ENCODE measurements at regions not wholly inside any gene's neighbourhood (a gene's known extent, or its start where the extent isn't known, plus 50 kb on each side); places are given as distances from the start of the nearest gene placed in this dataset.

- H3K27me3 ChIP-seq (replicated peaks; ENCODE audit: control insufficient read depth, insufficient read depth, low read length), result no peaks in the 10 kb centered on the region
- TF ChIP-seq, protein P1, sequence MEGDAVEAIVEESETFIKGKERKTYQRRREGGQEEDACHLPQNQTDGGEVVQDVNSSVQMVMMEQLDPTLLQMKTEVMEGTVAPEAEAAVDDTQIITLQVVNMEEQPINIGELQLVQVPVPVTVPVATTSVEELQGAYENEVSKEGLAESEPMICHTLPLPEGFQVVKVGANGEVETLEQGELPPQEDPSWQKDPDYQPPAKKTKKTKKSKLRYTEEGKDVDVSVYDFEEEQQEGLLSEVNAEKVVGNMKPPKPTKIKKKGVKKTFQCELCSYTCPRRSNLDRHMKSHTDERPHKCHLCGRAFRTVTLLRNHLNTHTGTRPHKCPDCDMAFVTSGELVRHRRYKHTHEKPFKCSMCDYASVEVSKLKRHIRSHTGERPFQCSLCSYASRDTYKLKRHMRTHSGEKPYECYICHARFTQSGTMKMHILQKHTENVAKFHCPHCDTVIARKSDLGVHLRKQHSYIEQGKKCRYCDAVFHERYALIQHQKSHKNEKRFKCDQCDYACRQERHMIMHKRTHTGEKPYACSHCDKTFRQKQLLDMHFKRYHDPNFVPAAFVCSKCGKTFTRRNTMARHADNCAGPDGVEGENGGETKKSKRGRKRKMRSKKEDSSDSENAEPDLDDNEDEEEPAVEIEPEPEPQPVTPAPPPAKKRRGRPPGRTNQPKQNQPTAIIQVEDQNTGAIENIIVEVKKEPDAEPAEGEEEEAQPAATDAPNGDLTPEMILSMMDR (IDR thresholded peaks at IDR 0.05; ENCODE audit: insufficient read depth, low read length, poor library complexity, severe bottlenecking), result no peak
- H3K4me3 ChIP-seq (replicated peaks; ENCODE audit: low read depth, low read length), result no peak overlapping the region
- no peak for DNase-seq (ENCODE audit: extremely low read depth, insufficient read length)
- no peaks in the 10 kb centered on the region for H3K36me3 ChIP-seq (ENCODE audit: control insufficient read depth, insufficient read depth, low read length)
Measured at GRCh38 chr6:143615785-143616184, 62.0 kb upstream of the PHACTR2 start.

GRCh38 chr6:143614235-143614634 is 63.5 kb upstream of the PHACTR2 start:
- TF ChIP-seq, protein P1 (IDR thresholded peaks at IDR 0.05; ENCODE audit: insufficient read depth, low read length, poor library complexity, severe bottlenecking), result no peak

DNA sequence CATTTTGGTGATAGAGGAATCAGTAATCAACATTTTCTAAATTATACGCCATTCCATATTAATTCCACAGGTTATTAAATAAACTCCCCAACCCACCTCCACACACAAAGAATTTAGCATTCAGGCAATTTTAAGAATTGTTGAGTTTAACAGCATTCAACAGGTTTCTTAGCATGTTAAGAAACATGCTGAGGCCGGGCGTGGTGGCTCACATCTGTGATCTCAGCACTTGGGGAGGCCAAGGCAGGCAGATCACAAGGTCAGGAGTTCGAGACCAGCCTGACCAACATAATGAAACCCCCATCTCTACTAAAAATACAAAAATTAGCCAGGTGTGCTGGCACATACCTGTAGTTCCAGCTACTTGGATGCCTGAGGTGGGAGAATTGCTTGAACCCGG is 64.0 kb upstream of the PHACTR2 start:
- Histone ChIP-seq H3K27me3 (replicated peaks; ENCODE audit: control insufficient read depth, insufficient read depth, low read length) (no peaks in the 10 kb centered on the region), H3K4me3 (replicated peaks; ENCODE audit: low read depth, low read length) (no peak overlapping the region), H3K36me3 (ENCODE audit: control insufficient read depth, insufficient read depth, low read length) (no peaks in the 10 kb centered on the region)
- TF ChIP-seq, protein P1 (IDR thresholded peaks at IDR 0.05; ENCODE audit: insufficient read depth, low read length, poor library complexity, severe bottlenecking), result no peak
- DNase-seq (ENCODE audit: extremely low read depth, insufficient read length), result no peak

More at GRCh38 chr6:143614235-143614634, 63.5 kb upstream of the PHACTR2 start:
- Histone ChIP-seq H3K36me3 (ENCODE audit: control insufficient read depth, insufficient read depth, low read length) (no peaks in the 10 kb centered on the region), H3K4me3 (replicated peaks; ENCODE audit: low read depth, low read length) (no peak overlapping the region), H3K27me3 (replicated peaks; ENCODE audit: control insufficient read depth, insufficient read depth, low read length) (no peaks in the 10 kb centered on the region)
- DNase-seq (ENCODE audit: extremely low read depth, insufficient read length), result no peak

GRCh38 chr6:143612186-143612585 is 65.6 kb upstream of the PHACTR2 start:
- H3K4me3 ChIP-seq (replicated peaks; ENCODE audit: low read depth, low read length), result no peak overlapping the region
- DNase-seq (ENCODE audit: extremely low read depth, insufficient read length), result no peak
- H3K36me3 ChIP-seq (ENCODE audit: control insufficient read depth, insufficient read depth, low read length), result no peaks in the 10 kb centered on the region
- TF ChIP-seq, protein P1 (IDR thresholded peaks at IDR 0.05; ENCODE audit: insufficient read depth, low read length, poor library complexity, severe bottlenecking), result no peak
- no peaks in the 10 kb centered on the region for H3K27me3 ChIP-seq (replicated peaks; ENCODE audit: control insufficient read depth, insufficient read depth, low read length)

DNA sequence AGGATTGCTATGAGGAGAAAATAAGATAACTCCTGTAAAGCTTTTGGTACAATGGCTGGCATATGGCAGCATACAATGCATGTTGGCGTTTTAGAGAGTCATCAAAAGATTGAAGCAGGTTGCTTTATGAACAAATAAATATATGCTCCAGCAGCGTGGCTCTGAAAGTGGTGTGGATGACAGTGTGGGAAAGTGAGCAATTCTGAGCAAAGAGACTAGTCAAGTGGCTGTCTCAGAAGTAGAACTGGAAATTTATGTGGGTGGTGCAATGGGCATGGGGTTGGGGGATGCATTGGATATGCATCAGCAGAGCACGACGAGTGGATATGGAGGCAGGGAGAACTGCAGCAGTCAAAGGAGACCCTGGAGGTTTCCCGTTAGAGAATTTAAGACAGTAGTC is 66.2 kb upstream of the PHACTR2 start:
- no peaks in the 10 kb centered on the region for H3K36me3 ChIP-seq (ENCODE audit: control insufficient read depth, insufficient read depth, low read length)
- no peak overlapping the region for H3K4me3 ChIP-seq (replicated peaks; ENCODE audit: low read depth, low read length)
- no peak for DNase-seq (ENCODE audit: extremely low read depth, insufficient read length)
- TF ChIP-seq, protein P1 (IDR thresholded peaks at IDR 0.05; ENCODE audit: insufficient read depth, low read length, poor library complexity, severe bottlenecking), result no peak
- no peaks in the 10 kb centered on the region for H3K27me3 ChIP-seq (replicated peaks; ENCODE audit: control insufficient read depth, insufficient read depth, low read length)

GRCh38 chr6:143609972-143610371 is 67.8 kb upstream of the PHACTR2 start:
- no peak overlapping the region for H3K4me3 ChIP-seq (replicated peaks; ENCODE audit: low read depth, low read length)
- H3K27me3 ChIP-seq (replicated peaks; ENCODE audit: control insufficient read depth, insufficient read depth, low read length), result no peaks in the 10 kb centered on the region
- TF ChIP-seq, protein P1 (IDR thresholded peaks at IDR 0.05; ENCODE audit: insufficient read depth, low read length, poor library complexity, severe bottlenecking), result no peak
- no peaks in the 10 kb centered on the region for H3K36me3 ChIP-seq (ENCODE audit: control insufficient read depth, insufficient read depth, low read length)
- DNase-seq (ENCODE audit: extremely low read depth, insufficient read length), result no peak
